OCI-LY7 (cell line): ENCODE measurements at regions not wholly inside any gene's neighbourhood (a gene's known extent, or its start where the extent isn't known, plus 50 kb on each side); places are given as distances from the start of the nearest gene placed in this dataset.

ENCODE experiments used
- BruUV-seq: library from RNA; stranded (reverse); fragments of 400-500 nt; replicated peaks from 2 replicates; lab custom pipeline; 2021; lab: Mats Ljungman, UMichigan
- CTCF ChIA-PET: fragments of 300-600 bp; sonication (Branson Sonifier 250); formaldehyde crosslinking; loops from one replicate; lab custom pipeline; 2022; ENCODE audit warnings: antibody characterized with exemption; ENCODE audit not compliant: unreplicated experiment; lab: Charles Lee
- POLR2A ChIA-PET: fragments of 300-600 bp; sonication (Branson Sonifier 250); formaldehyde crosslinking; loops from one replicate; lab custom pipeline; 2022; ENCODE audit warnings: antibody characterized with exemption; lab: Charles Lee
- DNase-seq: peaks from one replicate; pipeline ENCODE4 v3.0.0-alpha.2; 2015; ENCODE audit warnings: low spot score
- H2AFZ ChIP-seq: fragments of 200-600 bp; sonication (generic), shearing (Covaris generic); 2 replicates; pipeline ENCODE4 v1.6.1; 2014; ENCODE audit warnings: mild to moderate bottlenecking, antibody characterized with exemption, low read length, moderate library complexity
- H3K27ac ChIP-seq: fragments of 200-600 bp; sonication (generic); 2 replicates; pipeline ENCODE4 v1.5.1; 2014; ENCODE audit warnings: mixed run types, low read depth, mild to moderate bottlenecking, moderate library complexity, low read length, inconsistent platforms; ENCODE audit not compliant: poor library complexity, severe bottlenecking
- H3K36me3 ChIP-seq: fragments of 200-600 bp; sonication (generic); 2 replicates; pipeline ENCODE4 v1.6.1; 2014; ENCODE audit warnings: mild to moderate bottlenecking, antibody characterized with exemption, low read length, moderate library complexity, mixed read lengths; ENCODE audit not compliant: insufficient read depth
- H3K4me1 ChIP-seq: fragments of 200-600 bp; sonication (generic); 2 replicates; pipeline ENCODE4 v1.5.1; 2014; ENCODE audit warnings: mild to moderate bottlenecking, low read length; ENCODE audit not compliant: insufficient read depth, poor library complexity, severe bottlenecking
- H3K4me2 ChIP-seq: fragments of 200-600 bp; sonication (generic); 2 replicates; pipeline ENCODE4 v1.6.1; 2014; ENCODE audit warnings: mild to moderate bottlenecking, low read length
- H3K4me3 ChIP-seq: fragments of 200-600 bp; sonication (generic); 2 replicates; pipeline ENCODE4 v1.5.1; 2014; ENCODE audit warnings: mild to moderate bottlenecking, low read depth, low read length; ENCODE audit not compliant: poor library complexity, severe bottlenecking
- H3K79me2 ChIP-seq: fragments of 200-600 bp; sonication (generic); 2 replicates; pipeline ENCODE4 v1.6.1; 2016; ENCODE audit warnings: low read depth, mild to moderate bottlenecking, low read length, moderate library complexity, mixed read lengths; ENCODE audit not compliant: insufficient read depth
- H3K9me2 ChIP-seq: fragments of 200-600 bp; sonication (generic); 2 replicates; pipeline ENCODE4 v1.6.1; 2016; ENCODE audit warnings: mild to moderate bottlenecking, low read length, mixed read lengths; ENCODE audit not compliant: insufficient read depth
- H3K9me3 ChIP-seq: fragments of 200-600 bp; sonication (generic); 2 replicates; pipeline ENCODE4 v1.6.1; 2014; ENCODE audit warnings: mild to moderate bottlenecking, mixed run types, low read length, mixed read lengths
- H4K20me1 ChIP-seq: fragments of 200-600 bp; sonication (generic); 2 replicates; pipeline ENCODE4 v1.6.1; 2014; ENCODE audit warnings: mild to moderate bottlenecking, antibody characterized with exemption, low read length, moderate library complexity, mixed read lengths; ENCODE audit not compliant: insufficient read depth
- CTCF ChIP-seq: fragments of 200-600 bp; sonication (generic); conservative IDR thresholded peaks from 2 replicates; pipeline ENCODE4 v1.5.1; 2014; ENCODE audit warnings: mild to moderate bottlenecking, antibody characterized with exemption, low read length, moderate library complexity, mixed read lengths
- EZH2phosphoT487 ChIP-seq: fragments of 200-600 bp; sonication (generic); IDR thresholded peaks from 2 replicates; pipeline ENCODE4 v1.6.1; 2018; ENCODE audit warnings: low read depth, borderline replicate concordance, mild to moderate bottlenecking, mixed run types, antibody characterized with exemption, low read length, moderate library complexity, mixed read lengths
- intact Hi-C: fragments of 100-400 bp; cut with micrococcal nuclease; formaldehyde crosslinking; loops from one replicate; pipeline ENCODE4 v1.10.0; 2022; ENCODE audit not compliant: unreplicated experiment

- H3K36me3 ChIP-seq = no peaks in the 10 kb centered on the region
- no peaks in the 10 kb centered on the region for H3K9me2 ChIP-seq
- no peaks in the 10 kb centered on the region for H3K79me2 ChIP-seq
- intact Hi-C loops = no loop called here
- ChIA-PET POLR2A (no interaction called here), CTCF (no interaction called here)
- H3K27ac ChIP-seq = no peak overlapping the region
- no peaks in the 10 kb centered on the region for H3K4me1 ChIP-seq
- no peak overlapping the region for H3K4me3 ChIP-seq
- H2AFZ ChIP-seq = no peak overlapping the region
- H3K4me2 ChIP-seq = no peak overlapping the region
- H3K9me3 ChIP-seq = no peaks in the 10 kb centered on the region
- BruUV-seq = no TSS peak
- TF ChIP-seq EZH2phosphoT487 = no peak
- no peak for TF ChIP-seq CTCF
- no peak for DNase-seq
- H4K20me1 ChIP-seq = no peaks in the 10 kb centered on the region
Observed at GRCh38 chr6:40860443-40860842, 178.6 kb downstream of the UNC5CL start.

- TF ChIP-seq CTCF = no peak
- TF ChIP-seq EZH2phosphoT487 = no peak
- Histone ChIP-seq H4K20me1 (no peaks in the 10 kb centered on the region), H3K4me3 (no peak overlapping the region), H3K79me2 (no peaks in the 10 kb centered on the region), H2AFZ (no peak overlapping the region), H3K27ac (no peak overlapping the region), H3K4me1 (no peaks in the 10 kb centered on the region), H3K36me3 (no peaks in the 10 kb centered on the region), H3K9me2 (no peaks in the 10 kb centered on the region), H3K4me2 (no peak overlapping the region), H3K9me3 (no peaks in the 10 kb centered on the region)
- POLR2A ChIA-PET = no interaction called here
- intact Hi-C loops = no loop called here
- CTCF ChIA-PET = no interaction called here
- DNase-seq = no peak
- BruUV-seq = no TSS peak
Observed at GRCh38 chr6:40856271-40856670, 182.8 kb downstream of the UNC5CL start.

- DNase-seq = no peak
- Histone ChIP-seq H3K4me3 (no peak overlapping the region), H3K9me2 (no peaks in the 10 kb centered on the region), H3K4me1 (no peaks in the 10 kb centered on the region), H3K9me3 (no peaks in the 10 kb centered on the region), H3K36me3 (no peaks in the 10 kb centered on the region), H3K4me2 (no peak overlapping the region), H4K20me1 (no peaks in the 10 kb centered on the region), H3K27ac (no peak overlapping the region), H2AFZ (no peak overlapping the region), H3K79me2 (no peaks in the 10 kb centered on the region)
- intact Hi-C loops = no loop called here
- POLR2A ChIA-PET = interaction anchor here (0.7 kb wide), 1 partner anchor 1296 kb away, joined by 4 read pairs; no protein-coding TSS in a partner anchor
- BruUV-seq = no TSS peak
- CTCF ChIA-PET = no interaction called here
- no peak for TF ChIP-seq EZH2phosphoT487
- no peak for TF ChIP-seq CTCF
Observed at GRCh38 chr6:40855168-40855880, 183.7 kb downstream of the UNC5CL start.
